ENCODE measurements at regions not wholly inside any gene's neighbourhood (a gene's known extent, or its start where the extent isn't known, plus 50 kb on each side); places are given as distances from the start of the nearest gene placed in this dataset.
"Not testable (repeated sequence)": the region's sequence is repeated elsewhere in the genome, so short reads cannot be mapped to it uniquely, and the experiment has no call there.

- ATAC-seq (no peak), DNase-seq (no peak)
- H3K9me3 ChIP-seq, result peaks cover 0 to 7% (median 0%) of the 10 kb centered on the region in 12 donors
- WGBS, 4 donors, result 86 to 94% (median 88%) methylated on average over 3 of the region's 3 CpGs
- no peaks in the 10 kb centered on the region for H3K27me3 ChIP-seq
- intact Hi-C loops (cut with DNase I), result no loop called here
- no peak overlapping the region for H3K27ac ChIP-seq
- H3K4me3 ChIP-seq, result no peak overlapping the region
- no peak for TF ChIP-seq POLR2A (IDR thresholded peaks at IDR 0.05)
- no peak for TF ChIP-seq CTCF (IDR thresholded peaks at IDR 0.05)
- H3K36me3 ChIP-seq, result no peaks in the 10 kb centered on the region
- no peaks in the 10 kb centered on the region for H3K4me1 ChIP-seq
These were observed 209.7 kb upstream of the TENT5A start for GRCh38 chr6:81962198-81962597.

- 16 to 26% (median 23%) methylated on average over 1 of the region's 1 CpG for WGBS, 4 donors
- TF ChIP-seq CTCF (IDR thresholded peaks at IDR 0.05) (no peak), POLR2A (IDR thresholded peaks at IDR 0.05) (no peak)
- Histone ChIP-seq H3K36me3 (no peaks in the 10 kb centered on the region), H3K27ac (no peak overlapping the region), H3K9me3 (peaks cover 0 to 4% (median 0%) of the 10 kb centered on the region in 12 donors), H3K27me3 (no peaks in the 10 kb centered on the region), H3K4me3 (no peak overlapping the region), H3K4me1 (peaks cover 0 to 4% (median 0%) of the 10 kb centered on the region in 12 donors)
- ATAC-seq, result no peak
- intact Hi-C loops (cut with DNase I), result no loop called here
- no peak for DNase-seq
These were observed 198.4 kb upstream of the TENT5A start for GRCh38 chr6:81950877-81951276.

- intact Hi-C loops (cut with DNase I), result no loop called here
- Histone ChIP-seq H3K27me3 (no peaks in the 10 kb centered on the region), H3K36me3 (no peaks in the 10 kb centered on the region), H3K9me3 (peaks cover 0 to 4% (median 0%) of the 10 kb centered on the region in 12 donors), H3K4me1 (peaks cover 0 to 4% (median 0%) of the 10 kb centered on the region in 12 donors), H3K27ac (no peak overlapping the region), H3K4me3 (no peak overlapping the region)
- ATAC-seq (no peak), DNase-seq (no peak)
- TF ChIP-seq POLR2A (IDR thresholded peaks at IDR 0.05) (no peak), CTCF (IDR thresholded peaks at IDR 0.05) (no peak)
These were observed 196.4 kb upstream of the TENT5A start for GRCh38 chr6:81948861-81949260.

- H3K27me3 ChIP-seq; intact Hi-C loops (cut with DNase I); H3K9me3 ChIP-seq; DNase-seq; H3K4me1 ChIP-seq; H3K4me3 ChIP-seq; H3K36me3 ChIP-seq; H3K27ac ChIP-seq; ATAC-seq: not testable (repeated sequence)
- WGBS, 4 donors, result 84 to 90% (median 87%) methylated on average over 4 of the region's 4 CpGs
These were observed 195.7 kb upstream of the TENT5A start for GRCh38 chr6:81948196-81948595.

GRCh38 chr6:81944661-81945060 is 192.2 kb upstream of the TENT5A start:
- intact Hi-C loops (cut with DNase I), result no loop called here
- no peaks in the 10 kb centered on the region for H3K9me3 ChIP-seq
- ATAC-seq (no peak), DNase-seq (no peak)
- H3K27ac ChIP-seq, result no peak overlapping the region
- no peak overlapping the region for H3K4me3 ChIP-seq
- H3K27me3 ChIP-seq, result no peaks in the 10 kb centered on the region
- WGBS, 4 donors, result 83 to 96% (median 85%) methylated on average over 2 of the region's 2 CpGs
- TF ChIP-seq CTCF (IDR thresholded peaks at IDR 0.05) (no peak), POLR2A (IDR thresholded peaks at IDR 0.05) (no peak)
- H3K4me1 ChIP-seq, result peaks cover 0 to 5% (median 0%) of the 10 kb centered on the region in 12 donors
- no peaks in the 10 kb centered on the region for H3K36me3 ChIP-seq

- peaks cover 0 to 20% (median 2%) of the 10 kb centered on the region in 12 donors for H3K4me1 ChIP-seq
- H3K27me3 ChIP-seq; H3K27ac ChIP-seq; DNase-seq; H3K9me3 ChIP-seq; H3K36me3 ChIP-seq; H3K4me3 ChIP-seq; ATAC-seq; intact Hi-C loops (cut with DNase I): not testable (repeated sequence)
- 75 to 86% (median 82%) methylated on average over 2 to 3 of the region's 3 CpGs for WGBS, 4 donors
These were observed 190.4 kb upstream of the TENT5A start for GRCh38 chr6:81942842-81943241.
